ENCODE measurements at regions not wholly inside any gene's neighbourhood (a gene's known extent, or its start where the extent isn't known, plus 50 kb on each side); places are given as distances from the start of the nearest gene placed in this dataset.

DNA sequence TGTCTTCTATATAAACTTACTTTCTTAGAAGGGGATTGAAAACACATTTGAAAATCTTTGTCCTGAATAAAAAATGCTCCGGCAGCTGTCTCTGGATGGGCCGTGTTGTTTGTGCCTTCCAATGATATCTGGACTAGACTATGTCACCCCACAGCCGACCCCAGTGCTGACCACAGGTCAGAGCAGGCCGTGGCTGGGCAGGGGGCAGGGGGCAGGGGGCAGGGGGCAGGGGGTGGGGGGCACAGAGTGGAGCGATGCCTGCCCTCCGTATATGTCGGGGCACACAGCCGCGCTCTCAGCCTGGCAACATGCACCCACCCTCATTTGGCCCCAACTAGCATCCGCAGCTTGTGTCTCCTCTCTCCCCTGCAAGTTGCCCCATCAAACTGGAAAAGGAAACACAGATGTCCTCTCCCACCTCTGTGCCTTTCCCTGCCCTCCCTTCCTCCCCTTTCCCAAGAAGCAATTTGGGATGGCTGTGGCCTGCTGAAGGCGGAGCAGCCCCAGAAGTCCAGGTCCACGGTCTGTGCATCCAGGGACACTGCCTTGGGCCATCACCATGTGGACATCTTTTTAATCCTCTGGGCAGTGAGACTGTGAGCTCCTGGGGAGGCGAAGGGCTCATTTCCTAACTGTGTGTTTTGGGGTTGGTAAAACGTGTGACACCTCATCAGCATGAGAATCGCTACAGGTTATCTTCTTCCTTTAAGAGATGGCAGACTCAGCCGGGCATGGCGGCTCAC is 295.7 kb upstream of the RTL1 start:
- TF ChIP-seq JUND (CRISPR knock-in tag; IDR thresholded peaks at IDR 0.05) = no peak
- TF ChIP-seq CEBPB (IDR thresholded peaks at IDR 0.05; ENCODE audit: borderline replicate concordance, low read depth, low read length) = no peak
- TF ChIP-seq PRDM15 (CRISPR knock-in tag; IDR thresholded peaks at IDR 0.05) = no peak
- no peak for TF ChIP-seq IKZF1 (IDR thresholded peaks at IDR 0.05)
- TF ChIP-seq AGO1 (IDR thresholded peaks at IDR 0.05; ENCODE audit: low read depth, low read length, poor library complexity, severe bottlenecking) = no peak
- no peak for TF ChIP-seq ZKSCAN1 (IDR thresholded peaks at IDR 0.05; ENCODE audit: low read length)
- no peak for TF ChIP-seq ZNF609 (CRISPR knock-in tag; IDR thresholded peaks at IDR 0.05; ENCODE audit: borderline replicate concordance)
- TF ChIP-seq POLR2AphosphoS5 (IDR thresholded peaks at IDR 0.05; ENCODE audit: low read depth, low read length) = no peak
